ENCODE measurements at regions not wholly inside any gene's neighbourhood (a gene's known extent, or its start where the extent isn't known, plus 50 kb on each side); places are given as distances from the start of the nearest gene placed in this dataset.

- no peak for DNase-seq (ENCODE audit: low read depth)
- no peak overlapping the region for H3K4me3 ChIP-seq (ENCODE audit: low read depth, low read length)
- TF ChIP-seq CTCF (conservative IDR thresholded peaks at IDR 0.05; ENCODE audit: low read depth, low read length), result no peak
These were observed 1534.6 kb upstream of the AGA start for GRCh38 chr4:178976861-178977260.

- no peak for TF ChIP-seq CTCF (conservative IDR thresholded peaks at IDR 0.05; ENCODE audit: low read depth, low read length)
- no peak for DNase-seq (ENCODE audit: low read depth)
- no peak overlapping the region for H3K4me3 ChIP-seq (ENCODE audit: low read depth, low read length)
These were observed 1551.1 kb upstream of the AGA start for GRCh38 chr4:178993306-178993705.

- DNase-seq (ENCODE audit: low read depth), result no peak
- TF ChIP-seq CTCF (conservative IDR thresholded peaks at IDR 0.05; ENCODE audit: low read depth, low read length), result no peak
These were observed 1559.7 kb upstream of the AGA start for GRCh38 chr4:179001918-179002317.

GRCh38 chr4:179007755-179008154 is 1565.5 kb upstream of the AGA start:
- TF ChIP-seq CTCF (conservative IDR thresholded peaks at IDR 0.05; ENCODE audit: low read depth, low read length), result no peak
- no peak for DNase-seq (ENCODE audit: low read depth)
- no peak overlapping the region for H3K4me3 ChIP-seq (ENCODE audit: low read depth, low read length)

More at GRCh38 chr4:179001918-179002317, 1559.7 kb upstream of the AGA start:
- no peak overlapping the region for H3K4me3 ChIP-seq (ENCODE audit: low read depth, low read length)

GRCh38 chr4:179017581-179017980 is 1575.3 kb upstream of the AGA start:
- DNase-seq (ENCODE audit: low read depth), result no peak
- no peak for TF ChIP-seq CTCF (conservative IDR thresholded peaks at IDR 0.05; ENCODE audit: low read depth, low read length)
- H3K4me3 ChIP-seq (ENCODE audit: low read depth, low read length), result no peak overlapping the region

- no peak overlapping the region for H3K4me3 ChIP-seq (ENCODE audit: low read depth, low read length)
- no peak for TF ChIP-seq CTCF (conservative IDR thresholded peaks at IDR 0.05; ENCODE audit: low read depth, low read length)
- DNase-seq (ENCODE audit: low read depth), result no peak
These were observed 1585.3 kb upstream of the AGA start for GRCh38 chr4:179027569-179027968.

- TF ChIP-seq CTCF (conservative IDR thresholded peaks at IDR 0.05; ENCODE audit: low read depth, low read length), result no peak
These were observed 1586.1 kb upstream of the AGA start for GRCh38 chr4:179028321-179028720.

More at GRCh38 chr4:179028321-179028720, 1586.1 kb upstream of the AGA start:
- H3K4me3 ChIP-seq (ENCODE audit: low read depth, low read length), result no peak overlapping the region
- DNase-seq (ENCODE audit: low read depth), result no peak

Data from epithelial cell of proximal tubule (primary cell).